H1 (cell line): ENCODE measurements at regions not wholly inside any gene's neighbourhood (a gene's known extent, or its start where the extent isn't known, plus 50 kb on each side); places are given as distances from the start of the nearest gene placed in this dataset.

Experiments used
- ASH2L ChIP-seq: fragments of 200-600, 300-600 bp; sonication (generic); IDR thresholded peaks from one replicate; pipeline ENCODE4 v1.7.1; 2017; ENCODE audit warnings: low read length
- CBX5 ChIP-seq: fragments of 300-800, 300-1000 bp; sonication (generic); IDR thresholded peaks from 2 replicates; pipeline ENCODE4 v1.7.1; 2016; ENCODE audit warnings: antibody characterized with exemption, low read length, low read depth
- CHD7 ChIP-seq: fragments of 300-600 bp; sonication (generic); IDR thresholded peaks from 2 replicates; pipeline ENCODE4 v1.7.1; 2012; ENCODE audit warnings: low read length, moderate library complexity, mild to moderate bottlenecking, inconsistent platforms; ENCODE audit not compliant: insufficient replicate concordance
- GABPA ChIP-seq: IDR thresholded peaks from 2 replicates; pipeline ENCODE4 v1.6.1; 2011; ENCODE audit warnings: mild to moderate bottlenecking, low read length, moderate library complexity, borderline replicate concordance; ENCODE audit not compliant: insufficient read depth
- KDM4A ChIP-seq: IDR thresholded peaks from one replicate; pipeline ENCODE4 v1.7.1; 2012; ENCODE audit warnings: low read depth, mild to moderate bottlenecking, moderate library complexity, low read length, inconsistent platforms; ENCODE audit not compliant: severe bottlenecking
- KDM5A ChIP-seq: fragments of 200-600 bp; IDR thresholded peaks from 2 replicates; pipeline ENCODE4 v1.7.1; 2012; ENCODE audit warnings: mild to moderate bottlenecking, low read length, inconsistent platforms, mixed read lengths
- NANOG ChIP-seq: IDR thresholded peaks from 2 replicates; pipeline ENCODE4 v1.6.1; 2011; ENCODE audit warnings: low read length, low read depth, mild to moderate bottlenecking, inconsistent platforms; ENCODE audit not compliant: insufficient read depth, poor library complexity, severe bottlenecking
- POU5F1 ChIP-seq: IDR thresholded peaks from 2 replicates; pipeline ENCODE4 v1.6.1; 2011; ENCODE audit warnings: low read depth, mild to moderate bottlenecking, low read length, moderate library complexity
- RAD21 ChIP-seq, 2 experiments: IDR thresholded peaks in 1 of 2; conservative IDR thresholded peaks in 1 of 2; 2 replicates each; pipeline ENCODE4 v1.6.1; 2011; ENCODE audit warnings: low read depth in 2 of 2, low read length in 2 of 2, improper control_type of control experiment in 1 of 2, inconsistent platforms in 1 of 2, mild to moderate bottlenecking in 1 of 2, moderate library complexity in 1 of 2
- RNF2 ChIP-seq: fragments of 200-900, 300-1000 bp; sonication (generic); IDR thresholded peaks from 2 replicates; pipeline ENCODE4 v1.7.1; 2016; ENCODE audit warnings: borderline replicate concordance, low read depth, mild to moderate bottlenecking, antibody characterized with exemption, low read length; ENCODE audit not compliant: poor library complexity, severe bottlenecking; ENCODE audit errors: missing control alignments
- SP2 ChIP-seq: IDR thresholded peaks from 2 replicates; pipeline ENCODE4 v1.6.1; 2012; ENCODE audit warnings: mild to moderate bottlenecking, low read length, inconsistent platforms
- TEAD4 ChIP-seq: IDR thresholded peaks from 2 replicates; pipeline ENCODE4 v1.6.1; 2012; ENCODE audit warnings: low read depth, low read length, inconsistent platforms, mixed read lengths

- TF ChIP-seq CHD7, result no peak
- no peak for TF ChIP-seq ASH2L
- no peak for TF ChIP-seq GABPA
- TF ChIP-seq POU5F1, result no peak
- no peak for TF ChIP-seq NANOG
- TF ChIP-seq RNF2, result no peak
- no peak for TF ChIP-seq TEAD4
- no peak for TF ChIP-seq KDM4A
- no peak for TF ChIP-seq CBX5
- TF ChIP-seq KDM5A, result no peak
- TF ChIP-seq SP2, result no peak
- TF ChIP-seq RAD21 (IDR thresholded peaks at IDR 0.05 in 1 of 2, conservative IDR thresholded peaks at IDR 0.05 in 1 of 2; ENCODE audit: low read depth in 2 of 2, low read length in 2 of 2), result no peak
Observed at GRCh38 chr2:51324051-51324450, 292.1 kb upstream of the NRXN1 start (continued).
